B cell (primary cell): ENCODE measurements at regions not wholly inside any gene's neighbourhood (a gene's known extent, or its start where the extent isn't known, plus 50 kb on each side); places are given as distances from the start of the nearest gene placed in this dataset.

ENCODE experiments used
- CTCF ChIP-seq: fragments of 200-600 bp; IDR thresholded peaks from one replicate; pipeline ENCODE4 v1.8.0; 2022; ENCODE audit warnings: antibody characterized with exemption, mild to moderate bottlenecking
- EZH2 ChIP-seq: IDR thresholded peaks from 2 replicates; pipeline ENCODE4 v1.6.1; 2012; ENCODE audit warnings: borderline replicate concordance, low read depth, mild to moderate bottlenecking, moderate library complexity, low read length; ENCODE audit not compliant: insufficient read depth, poor library complexity, severe bottlenecking

DNA sequence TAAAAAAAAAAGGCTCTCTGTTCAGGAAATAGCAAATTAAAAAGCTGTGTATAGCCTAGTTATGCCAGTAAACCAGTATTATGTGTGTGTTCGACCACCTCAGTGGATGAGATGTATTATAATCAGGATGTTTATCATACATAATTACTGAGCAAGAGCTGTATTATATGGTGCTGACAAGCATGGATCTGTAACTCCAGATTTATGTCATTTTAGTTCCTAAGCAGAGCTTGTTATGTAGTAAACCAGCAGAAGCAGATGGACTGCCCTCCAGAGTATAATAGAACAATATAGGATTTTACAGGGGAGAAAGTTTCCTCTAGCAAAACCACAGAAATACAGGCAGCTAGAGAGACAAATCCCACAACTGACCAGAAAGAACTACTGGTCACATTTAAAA lies 627.4 kb upstream of the EPHA5 start:
- no peak for TF ChIP-seq CTCF
- TF ChIP-seq EZH2 = no peak
